ENCODE measurements at regions not wholly inside any gene's neighbourhood (a gene's known extent, or its start where the extent isn't known, plus 50 kb on each side); places are given as distances from the start of the nearest gene placed in this dataset.

GRCh38 chr20:6471110-6471647 lies 296.3 kb upstream of the BMP2 start:
- TF ChIP-seq GATA3 (IDR thresholded peaks at IDR 0.05; ENCODE audit: low read depth, low read length) = no peak
- TF ChIP-seq GATA2 (IDR thresholded peaks at IDR 0.05; ENCODE audit: low read depth, low read length) = no peak

GRCh38 chr20:6469695-6470094 lies 297.8 kb upstream of the BMP2 start:
- no peak for TF ChIP-seq GATA3 (IDR thresholded peaks at IDR 0.05; ENCODE audit: low read depth, low read length)
- TF ChIP-seq GATA2 (IDR thresholded peaks at IDR 0.05; ENCODE audit: low read depth, low read length) = no peak

- TF ChIP-seq GATA2 (IDR thresholded peaks at IDR 0.05; ENCODE audit: low read depth, low read length) = no peak
- no peak for TF ChIP-seq GATA3 (IDR thresholded peaks at IDR 0.05; ENCODE audit: low read depth, low read length)
These were observed 298.9 kb upstream of the BMP2 start for GRCh38 chr20:6468423-6469116.

- TF ChIP-seq GATA3 (IDR thresholded peaks at IDR 0.05; ENCODE audit: low read depth, low read length) (no peak), GATA2 (IDR thresholded peaks at IDR 0.05; ENCODE audit: low read depth, low read length) (no peak)
These were observed 299.9 kb upstream of the BMP2 start for GRCh38 chr20:6467562-6467961.

- TF ChIP-seq GATA2 (IDR thresholded peaks at IDR 0.05; ENCODE audit: low read depth, low read length) (no peak), GATA3 (IDR thresholded peaks at IDR 0.05; ENCODE audit: low read depth, low read length) (no peak)
These were observed 301.2 kb upstream of the BMP2 start for GRCh38 chr20:6466075-6466810.

- no peak for TF ChIP-seq GATA3 (IDR thresholded peaks at IDR 0.05; ENCODE audit: low read depth, low read length)
- no peak for TF ChIP-seq GATA2 (IDR thresholded peaks at IDR 0.05; ENCODE audit: low read depth, low read length)
These were observed 316.6 kb upstream of the BMP2 start for GRCh38 chr20:6450841-6451240.

- TF ChIP-seq GATA2 (IDR thresholded peaks at IDR 0.05; ENCODE audit: low read depth, low read length) = no peak
- TF ChIP-seq GATA3 (IDR thresholded peaks at IDR 0.05; ENCODE audit: low read depth, low read length) = no peak
These were observed 317.6 kb upstream of the FERMT1 start for GRCh38 chr20:6440443-6440799.

GRCh38 chr20:6439737-6440442 lies 317.1 kb upstream of the FERMT1 start:
- no peak for TF ChIP-seq GATA2 (IDR thresholded peaks at IDR 0.05; ENCODE audit: low read depth, low read length)
- TF ChIP-seq GATA3 (IDR thresholded peaks at IDR 0.05; ENCODE audit: low read depth, low read length) = no peak

GRCh38 chr20:6434131-6434530 lies 311.3 kb upstream of the FERMT1 start:
- TF ChIP-seq GATA2 (IDR thresholded peaks at IDR 0.05; ENCODE audit: low read depth, low read length) (no peak), GATA3 (IDR thresholded peaks at IDR 0.05; ENCODE audit: low read depth, low read length) (no peak)

- TF ChIP-seq GATA2 (IDR thresholded peaks at IDR 0.05; ENCODE audit: low read depth, low read length) = no peak
These were observed 307.6 kb upstream of the FERMT1 start for GRCh38 chr20:6430381-6430780.

GRCh38 chr20:6426287-6426891 lies 303.6 kb upstream of the FERMT1 start:
- TF ChIP-seq GATA3 (IDR thresholded peaks at IDR 0.05; ENCODE audit: low read depth, low read length) (no peak), GATA2 (IDR thresholded peaks at IDR 0.05; ENCODE audit: low read depth, low read length) (no peak)

GRCh38 chr20:6421321-6422248 lies 298.8 kb upstream of the FERMT1 start:
- TF ChIP-seq GATA2 (IDR thresholded peaks at IDR 0.05; ENCODE audit: low read depth, low read length) = no peak
- TF ChIP-seq GATA3 (IDR thresholded peaks at IDR 0.05; ENCODE audit: low read depth, low read length) = no peak

- TF ChIP-seq GATA2 (IDR thresholded peaks at IDR 0.05; ENCODE audit: low read depth, low read length) (no peak), GATA3 (IDR thresholded peaks at IDR 0.05; ENCODE audit: low read depth, low read length) (no peak)
These were observed 297.5 kb upstream of the FERMT1 start for GRCh38 chr20:6420336-6420735.

All from SH-SY5Y (cell line).